ENCODE measurements at regions not wholly inside any gene's neighbourhood (a gene's known extent, or its start where the extent isn't known, plus 50 kb on each side); places are given as distances from the start of the nearest gene placed in this dataset.
A peak's percentile ranks its signal among the peaks of the same experiment; 100 is the strongest.
"Not testable (repeated sequence)": the region's sequence is repeated elsewhere in the genome, so short reads cannot be mapped to it uniquely, and the experiment has no call there.

DNA sequence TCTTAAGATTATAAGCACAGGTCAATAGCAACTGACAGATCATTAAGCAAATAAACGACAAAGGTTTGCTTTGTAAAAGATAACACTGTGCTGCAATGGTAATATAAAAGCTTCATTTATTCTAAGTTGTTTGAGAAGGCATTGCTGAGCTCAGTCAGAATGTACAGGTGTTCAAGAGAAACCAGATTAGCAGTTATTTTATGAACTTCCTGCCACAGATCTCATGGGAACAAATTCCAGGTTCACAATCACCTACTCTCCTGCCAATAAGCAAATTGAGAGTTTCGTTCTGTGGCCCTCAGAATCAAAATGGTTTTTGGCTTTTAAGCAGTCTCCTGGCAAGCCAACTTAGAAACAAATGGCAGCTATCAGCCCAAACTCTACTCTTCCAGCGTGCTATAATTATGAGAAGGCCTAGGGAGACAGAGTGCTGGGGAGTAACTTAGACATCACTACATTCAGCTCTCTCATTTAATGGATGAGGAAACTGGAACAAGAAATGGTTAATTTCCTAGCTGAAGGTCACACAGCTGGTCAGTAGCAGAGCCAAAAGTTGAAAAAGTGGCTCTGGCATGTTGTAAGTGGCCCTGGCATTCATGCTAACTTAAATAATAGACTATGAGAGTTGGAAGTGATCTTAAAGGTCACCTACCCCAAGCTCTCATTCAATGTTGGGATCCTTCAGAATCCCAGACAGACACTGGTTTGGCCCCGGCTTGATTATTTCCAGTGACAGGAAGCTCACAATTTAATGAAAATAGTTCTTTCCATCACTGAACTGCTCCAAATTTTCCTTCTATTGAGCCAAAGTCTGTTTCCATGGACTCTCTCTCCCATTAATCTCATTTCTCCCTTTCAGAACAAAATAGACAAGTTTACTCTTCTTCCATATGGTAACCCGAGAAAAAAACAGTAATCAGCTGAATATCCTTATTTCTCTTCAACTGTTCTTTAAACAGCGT, 82.6 kb upstream of the EDEM3 start:
- TF ChIP-seq, protein P1, sequence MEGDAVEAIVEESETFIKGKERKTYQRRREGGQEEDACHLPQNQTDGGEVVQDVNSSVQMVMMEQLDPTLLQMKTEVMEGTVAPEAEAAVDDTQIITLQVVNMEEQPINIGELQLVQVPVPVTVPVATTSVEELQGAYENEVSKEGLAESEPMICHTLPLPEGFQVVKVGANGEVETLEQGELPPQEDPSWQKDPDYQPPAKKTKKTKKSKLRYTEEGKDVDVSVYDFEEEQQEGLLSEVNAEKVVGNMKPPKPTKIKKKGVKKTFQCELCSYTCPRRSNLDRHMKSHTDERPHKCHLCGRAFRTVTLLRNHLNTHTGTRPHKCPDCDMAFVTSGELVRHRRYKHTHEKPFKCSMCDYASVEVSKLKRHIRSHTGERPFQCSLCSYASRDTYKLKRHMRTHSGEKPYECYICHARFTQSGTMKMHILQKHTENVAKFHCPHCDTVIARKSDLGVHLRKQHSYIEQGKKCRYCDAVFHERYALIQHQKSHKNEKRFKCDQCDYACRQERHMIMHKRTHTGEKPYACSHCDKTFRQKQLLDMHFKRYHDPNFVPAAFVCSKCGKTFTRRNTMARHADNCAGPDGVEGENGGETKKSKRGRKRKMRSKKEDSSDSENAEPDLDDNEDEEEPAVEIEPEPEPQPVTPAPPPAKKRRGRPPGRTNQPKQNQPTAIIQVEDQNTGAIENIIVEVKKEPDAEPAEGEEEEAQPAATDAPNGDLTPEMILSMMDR (IDR thresholded peaks at IDR 0.05; ENCODE audit: extremely low read depth, low read depth, low read length), result no peak
- H3K9me3 ChIP-seq (ENCODE audit: low read depth, low read length), result no peaks in the 10 kb centered on the region
- H3K36me3 ChIP-seq (ENCODE audit: insufficient read depth, low read length), result no peaks in the 10 kb centered on the region
- DNase-seq (ENCODE audit: insufficient read length, low spot score, missing footprints), result no peak
- no peak overlapping the region for H3K27ac ChIP-seq (ENCODE audit: low read depth, low read length)
- H4K20me1 ChIP-seq (ENCODE audit: insufficient read depth, low read length), result no peaks in the 10 kb centered on the region
- peaks cover 14% of the 10 kb centered on the region for H3K27me3 ChIP-seq (ENCODE audit: insufficient read depth, low read length)
- H3K4me2 ChIP-seq (ENCODE audit: insufficient read depth, low read length), result peak overlapping the region; percentile 65
- peaks cover 26% of the 10 kb centered on the region for H3K4me1 ChIP-seq (ENCODE audit: insufficient read depth, low read length)
- H3K79me2 ChIP-seq (ENCODE audit: insufficient read depth, low read length), result no peaks in the 10 kb centered on the region
- H2AFZ ChIP-seq (ENCODE audit: low read length), result peak overlapping the region; percentile 18
- no peak overlapping the region for H3K4me3 ChIP-seq (ENCODE audit: insufficient read depth, low read length)

DNA sequence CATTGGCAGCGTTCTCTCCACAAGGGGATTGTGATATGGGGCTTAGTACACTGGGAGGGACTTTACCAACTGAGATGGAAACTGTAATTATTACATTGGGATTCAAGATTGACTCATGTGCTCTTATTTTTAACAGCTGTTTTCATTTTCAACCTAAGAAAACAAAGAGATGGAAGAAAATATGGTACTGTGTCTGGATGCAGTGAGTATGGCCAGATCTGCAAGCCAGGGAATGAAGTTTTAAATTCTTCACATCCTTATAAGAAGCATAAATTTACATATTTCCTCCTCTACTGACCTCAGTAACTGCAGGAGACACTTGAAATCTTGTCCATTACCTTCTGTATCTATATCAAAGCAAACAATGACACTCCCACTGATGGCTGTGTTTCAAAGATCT, 81.5 kb upstream of the EDEM3 start:
- DNase-seq (ENCODE audit: insufficient read length, low spot score, missing footprints), result no peak

DNA sequence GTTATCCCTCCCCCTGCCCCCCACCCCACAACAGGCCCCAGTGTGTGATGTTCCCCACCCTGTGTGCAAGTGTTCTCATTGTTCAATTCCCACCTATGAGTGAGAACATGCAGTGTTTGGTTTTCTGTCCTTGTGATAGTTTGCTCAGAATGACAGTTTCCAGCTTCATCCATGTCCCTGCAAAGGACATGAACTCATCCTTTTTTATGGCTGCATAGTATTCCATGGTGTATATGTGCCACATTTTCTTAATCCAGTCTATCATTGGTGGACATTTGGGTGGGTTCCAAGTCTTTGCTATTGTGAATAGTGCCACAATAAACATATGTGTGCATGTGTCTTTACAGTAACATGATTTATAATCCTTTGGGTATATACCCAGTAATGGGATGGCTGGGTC, 79.3 kb upstream of the EDEM3 start:
- not testable (repeated sequence) for H3K9me3 ChIP-seq (ENCODE audit: low read depth, low read length); H3K27me3 ChIP-seq (ENCODE audit: insufficient read depth, low read length); H4K20me1 ChIP-seq (ENCODE audit: insufficient read depth, low read length); H3K36me3 ChIP-seq (ENCODE audit: insufficient read depth, low read length); DNase-seq (ENCODE audit: insufficient read length, low spot score, missing footprints); H3K4me3 ChIP-seq (ENCODE audit: insufficient read depth, low read length); H3K4me2 ChIP-seq (ENCODE audit: insufficient read depth, low read length); H3K79me2 ChIP-seq (ENCODE audit: insufficient read depth, low read length); H3K27ac ChIP-seq (ENCODE audit: low read depth, low read length); H2AFZ ChIP-seq (ENCODE audit: low read length)
- H3K4me1 ChIP-seq (ENCODE audit: insufficient read depth, low read length), result peaks cover 22% of the 10 kb centered on the region

More for the DNA sequence above, 81.5 kb upstream of the EDEM3 start:
- peaks cover 5% of the 10 kb centered on the region for H3K27me3 ChIP-seq (ENCODE audit: insufficient read depth, low read length)
- H3K4me2 ChIP-seq (ENCODE audit: insufficient read depth, low read length), result no peak overlapping the region
- no peaks in the 10 kb centered on the region for H3K9me3 ChIP-seq (ENCODE audit: low read depth, low read length)
- no peak overlapping the region for H3K4me3 ChIP-seq (ENCODE audit: insufficient read depth, low read length)
- H4K20me1 ChIP-seq (ENCODE audit: insufficient read depth, low read length), result no peaks in the 10 kb centered on the region
- TF ChIP-seq, protein P1 (IDR thresholded peaks at IDR 0.05; ENCODE audit: extremely low read depth, low read depth, low read length), result no peak
- H3K79me2 ChIP-seq (ENCODE audit: insufficient read depth, low read length), result no peaks in the 10 kb centered on the region
- peaks cover 26% of the 10 kb centered on the region for H3K4me1 ChIP-seq (ENCODE audit: insufficient read depth, low read length)
- H3K36me3 ChIP-seq (ENCODE audit: insufficient read depth, low read length), result no peaks in the 10 kb centered on the region
- no peak overlapping the region for H3K27ac ChIP-seq (ENCODE audit: low read depth, low read length)
- no peak overlapping the region for H2AFZ ChIP-seq (ENCODE audit: low read length)

DNA sequence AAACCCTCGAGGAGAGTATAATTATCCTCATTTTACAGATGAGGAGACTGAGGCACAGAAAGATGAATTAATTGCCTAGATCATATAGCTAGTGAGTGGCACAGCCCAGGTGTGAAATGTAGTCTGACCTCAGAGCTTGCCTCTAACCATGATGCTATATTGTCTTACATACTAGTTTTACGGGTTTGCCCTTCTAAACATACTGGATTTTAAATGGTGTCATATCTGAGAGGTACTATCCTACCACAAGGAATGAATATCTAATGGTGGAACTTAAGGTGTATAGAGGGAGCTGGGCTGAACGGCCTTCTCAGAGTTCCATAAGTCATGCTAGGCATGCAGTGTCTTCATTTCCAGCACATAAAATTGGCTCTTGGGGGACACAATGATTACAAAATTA, 77.9 kb upstream of the EDEM3 start:
- Histone ChIP-seq H3K36me3 (ENCODE audit: insufficient read depth, low read length) (no peaks in the 10 kb centered on the region), H3K4me3 (ENCODE audit: insufficient read depth, low read length) (no peak overlapping the region), H3K4me1 (ENCODE audit: insufficient read depth, low read length) (peaks cover 22% of the 10 kb centered on the region), H3K4me2 (ENCODE audit: insufficient read depth, low read length) (no peak overlapping the region), H3K27ac (ENCODE audit: low read depth, low read length) (no peak overlapping the region), H2AFZ (ENCODE audit: low read length) (no peak overlapping the region), H4K20me1 (ENCODE audit: insufficient read depth, low read length) (no peaks in the 10 kb centered on the region), H3K27me3 (ENCODE audit: insufficient read depth, low read length) (peaks cover 5% of the 10 kb centered on the region), H3K9me3 (ENCODE audit: low read depth, low read length) (no peaks in the 10 kb centered on the region), H3K79me2 (ENCODE audit: insufficient read depth, low read length) (no peaks in the 10 kb centered on the region)
- TF ChIP-seq, protein P1 (IDR thresholded peaks at IDR 0.05; ENCODE audit: extremely low read depth, low read depth, low read length), result no peak
- no peak for DNase-seq (ENCODE audit: insufficient read length, low spot score, missing footprints)

DNA sequence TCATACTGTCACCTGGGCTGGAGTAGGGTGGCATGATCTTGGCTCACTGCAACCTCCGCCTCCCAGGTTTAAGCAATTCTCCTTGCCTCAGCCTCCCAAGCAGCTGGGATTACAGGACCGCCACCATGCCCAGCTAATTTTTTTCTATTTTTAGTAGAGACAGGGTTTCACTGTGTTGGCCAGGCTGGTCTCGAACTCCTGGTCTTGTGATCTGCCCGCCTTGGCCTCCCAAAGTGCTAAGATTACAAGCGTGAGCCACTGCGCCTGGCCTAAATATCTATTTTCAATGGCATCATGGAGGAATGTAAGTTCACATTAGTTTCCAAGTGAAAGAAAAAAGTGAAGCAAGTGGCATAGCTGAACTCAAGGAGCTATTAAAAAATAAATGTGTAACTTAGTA, 74.8 kb upstream of the EDEM3 start:
- H3K4me3 ChIP-seq (ENCODE audit: insufficient read depth, low read length); H3K27me3 ChIP-seq (ENCODE audit: insufficient read depth, low read length); H3K79me2 ChIP-seq (ENCODE audit: insufficient read depth, low read length); H2AFZ ChIP-seq (ENCODE audit: low read length); H3K9me3 ChIP-seq (ENCODE audit: low read depth, low read length); H3K27ac ChIP-seq (ENCODE audit: low read depth, low read length); DNase-seq (ENCODE audit: insufficient read length, low spot score, missing footprints); H4K20me1 ChIP-seq (ENCODE audit: insufficient read depth, low read length); H3K36me3 ChIP-seq (ENCODE audit: insufficient read depth, low read length); H3K4me2 ChIP-seq (ENCODE audit: insufficient read depth, low read length): not testable (repeated sequence)
- peaks cover 16% of the 10 kb centered on the region for H3K4me1 ChIP-seq (ENCODE audit: insufficient read depth, low read length)

Measured in osteoblast (primary cell).